Endothelial cell of umbilical vein (primary cell): ENCODE measurements at regions not wholly inside any gene's neighbourhood (a gene's known extent, or its start where the extent isn't known, plus 50 kb on each side); places are given as distances from the start of the nearest gene placed in this dataset.

Source experiments
- BruUV-seq: library from RNA; stranded (reverse); fragments of 400-500 nt; replicated peaks from 2 replicates; lab custom pipeline; 2021; lab: Mats Ljungman, UMichigan
- CTCF ChIA-PET: fragments of 300-600, 350-600 bp; sonication (Branson Sonifier 250); formaldehyde crosslinking; loops from one replicate; lab custom pipeline; 2021; ENCODE audit warnings: antibody characterized with exemption, inconsistent platforms; lab: Charles Lee
- POLR2A ChIA-PET: fragments of 300-600, 350-600 bp; sonication (Branson Sonifier 250); formaldehyde crosslinking; loops from one replicate; lab custom pipeline; 2021; ENCODE audit warnings: antibody characterized with exemption, inconsistent platforms; lab: Charles Lee
- DNase-seq: peaks from one replicate; pipeline ENCODE4 v3.0.0-alpha.2; 2011; ENCODE audit warnings: low read depth, low spot score
- FAIRE-seq: peaks from 2 replicates; lab custom pipeline; 2011; peaks lifted over from hg19 to GRCh38; lab: Jason Lieb, UNC
- H2AFZ ChIP-seq: 2 replicates; pipeline ENCODE4 v1.6.0; 2012; ENCODE audit warnings: low read depth, low read length, control low read depth, inconsistent platforms
- H3K27ac ChIP-seq: 2 replicates; pipeline ENCODE4 v1.5.1; 2011; ENCODE audit warnings: low read depth, mild to moderate bottlenecking, control low read depth, low read length, moderate library complexity; ENCODE audit not compliant: insufficient read depth
- H3K27me3 ChIP-seq, 2 experiments: 2 replicates each; pipeline versions ENCODE4 v1.6.0 to v1.6.1; 2011; ENCODE audit warnings: low read length in 2 of 2, mixed read lengths in 1 of 2; ENCODE audit not compliant: control insufficient read depth in 2 of 2, insufficient read depth in 2 of 2
- H3K36me3 ChIP-seq, 2 experiments: 2 replicates in 1 of 2; 3 replicates in 1 of 2; pipeline ENCODE4 v1.5.1; 2011; ENCODE audit warnings: low read length in 2 of 2, mild to moderate bottlenecking in 1 of 2, moderate library complexity in 1 of 2; ENCODE audit not compliant: control insufficient read depth in 2 of 2, insufficient read depth in 2 of 2; ENCODE audit errors: extremely low read depth in 1 of 2
- H3K4me1 ChIP-seq: 3 replicates; pipeline ENCODE4 v1.5.1; 2011; ENCODE audit warnings: mild to moderate bottlenecking, low read length; ENCODE audit not compliant: control insufficient read depth, insufficient read depth; ENCODE audit errors: extremely low read depth
- H3K4me2 ChIP-seq: 2 replicates; pipeline ENCODE4 v1.6.1; 2011; ENCODE audit warnings: low read length, control low read depth, mixed read lengths; ENCODE audit not compliant: insufficient read depth
- H3K4me3 ChIP-seq, 3 experiments: fragments of 200-600 bp in 1 of 3; sonication (generic), shearing (Covaris generic) in 1 of 3; replicated peaks in 1 of 3; 2 replicates each; pipeline ENCODE4 v1.5.1; 2011 to 2016; ENCODE audit warnings: control low read depth in 3 of 3, low read length in 3 of 3, mild to moderate bottlenecking in 2 of 3, inconsistent platforms in 1 of 3, low read depth in 1 of 3, moderate library complexity in 1 of 3; ENCODE audit not compliant: insufficient read depth in 1 of 3
- H3K79me2 ChIP-seq: 2 replicates; pipeline ENCODE4 v1.6.0; 2012; ENCODE audit warnings: low read length, inconsistent platforms; ENCODE audit not compliant: control insufficient read depth, insufficient read depth
- H3K9ac ChIP-seq: replicated peaks from 2 replicates; pipeline ENCODE3; 2011; ENCODE audit warnings: low read length, control low read depth; ENCODE audit not compliant: insufficient read depth; ENCODE audit errors: extremely low read depth
- H3K9me1 ChIP-seq: replicated peaks from 3 replicates; pipeline ENCODE4 v1.6.0; 2011; ENCODE audit warnings: mild to moderate bottlenecking, low read length; ENCODE audit not compliant: control insufficient read depth, insufficient read depth; ENCODE audit errors: extremely low read depth
- H3K9me3 ChIP-seq: replicated peaks from 2 replicates; pipeline ENCODE4 v1.5.1; 2012; ENCODE audit warnings: low read length, inconsistent platforms; ENCODE audit not compliant: control insufficient read depth, insufficient read depth
- H4K20me1 ChIP-seq: replicated peaks from 2 replicates; pipeline ENCODE3; 2011; ENCODE audit warnings: mild to moderate bottlenecking, low read length; ENCODE audit not compliant: control insufficient read depth, insufficient read depth; ENCODE audit errors: extremely low read depth
- CTCF ChIP-seq, 2 donors: IDR thresholded peaks; 1 replicate in 1 of 2; 2 replicates in 1 of 2; pipeline ENCODE4 v1.5.1; 2011; ENCODE audit warnings: low read length in 2 of 2, mild to moderate bottlenecking in 2 of 2, moderate library complexity in 2 of 2, control low read depth in 1 of 2, inconsistent platforms in 1 of 2, low read depth in 1 of 2; ENCODE audit not compliant: insufficient read depth in 1 of 2; ENCODE audit errors: extremely low read depth in 1 of 2
- EZH2 ChIP-seq: IDR thresholded peaks from 2 replicates; pipeline ENCODE4 v1.6.1; 2012; ENCODE audit warnings: borderline replicate concordance, low read depth, mild to moderate bottlenecking, moderate library complexity, low read length, inconsistent platforms; ENCODE audit not compliant: severe bottlenecking
- FOS ChIP-seq: IDR thresholded peaks from 2 replicates; pipeline ENCODE4 v1.6.1; 2011; ENCODE audit warnings: mild to moderate bottlenecking, low read length, moderate library complexity, borderline replicate concordance; ENCODE audit not compliant: insufficient read depth
- GATA2 ChIP-seq: IDR thresholded peaks from 2 replicates; pipeline ENCODE4 v1.7.0; 2011; ENCODE audit warnings: low read depth, mild to moderate bottlenecking, moderate library complexity, mixed read lengths, low read length; ENCODE audit not compliant: insufficient read length, insufficient read depth
- JUN ChIP-seq: IDR thresholded peaks from 2 replicates; pipeline ENCODE4 v1.6.1; 2011; ENCODE audit warnings: borderline replicate concordance, low read depth; ENCODE audit not compliant: insufficient read length, insufficient read depth
- MAX ChIP-seq: IDR thresholded peaks from 2 replicates; pipeline ENCODE4 v1.6.1; 2011; ENCODE audit not compliant: insufficient read depth, insufficient read length
- MYC ChIP-seq: IDR thresholded peaks from one replicate; pipeline ENCODE4 v1.6.1; 2011; ENCODE audit warnings: mild to moderate bottlenecking, low read depth, low read length
- POLR2A ChIP-seq: IDR thresholded peaks from 2 replicates; pipeline ENCODE4 v1.6.1; 2012; ENCODE audit warnings: low read depth, mild to moderate bottlenecking, control low read depth, low read length
- POLR2AphosphoS5 ChIP-seq: IDR thresholded peaks from 2 replicates; pipeline ENCODE4 v1.6.1; 2012; ENCODE audit warnings: low read depth, mild to moderate bottlenecking, control low read depth, low read length, moderate library complexity; ENCODE audit not compliant: insufficient read depth
- dilution Hi-C: fragments of 300-500 bp; cut with MboI; formaldehyde crosslinking; loops from one replicate; pipeline ENCODE4 v1.15.0; 2019; ENCODE audit warnings: low sequenced_read_pairs; ENCODE audit not compliant: extremely low pct_ligation_motif_present
- intact Hi-C: fragments of 100-400 bp; cut with micrococcal nuclease; formaldehyde crosslinking; loops from one replicate; pipeline ENCODE4 v1.10.0; 2022

GRCh38 chr3:55218577-55218976 is 268.5 kb downstream of the WNT5A start:
- H3K9ac ChIP-seq = no peak overlapping the region
- no peaks in the 10 kb centered on the region for H3K79me2 ChIP-seq
- no TSS peak for BruUV-seq
- no peak for FAIRE-seq
- no peaks in the 10 kb centered on the region for H3K9me3 ChIP-seq
- ChIA-PET POLR2A (no interaction called here), CTCF (no interaction called here)
- H3K4me3 ChIP-seq = no peak overlapping the region
- no peak overlapping the region for H3K27ac ChIP-seq
- no peaks in the 10 kb centered on the region for H3K4me1 ChIP-seq
- no peaks in the 10 kb centered on the region for H3K36me3 ChIP-seq
- dilution Hi-C loops = no loop called here
- no peaks in the 10 kb centered on the region for H3K27me3 ChIP-seq
- TF ChIP-seq GATA2 (no peak), CTCF (IDR thresholded peaks at IDR 0.05; ENCODE audit: extremely low read depth in 1 of 2, insufficient read depth in 1 of 2, low read depth in 1 of 2, low read length in 2 of 2) (no peak), MYC (no peak), EZH2 (no peak)
- no peaks in the 10 kb centered on the region for H3K9me1 ChIP-seq
- H3K4me2 ChIP-seq = no peak overlapping the region
- intact Hi-C loops = no loop called here
- no peak overlapping the region for H2AFZ ChIP-seq
- no peak for DNase-seq
- no peaks in the 10 kb centered on the region for H4K20me1 ChIP-seq

GRCh38 chr3:55207744-55208143 is 279.4 kb downstream of the WNT5A start:
- CTCF ChIA-PET = no interaction called here
- intact Hi-C loops = no loop called here
- Histone ChIP-seq H3K79me2 (no peaks in the 10 kb centered on the region), H3K9me3 (peaks cover 3% of the 10 kb centered on the region), H3K4me3 (no peak overlapping the region), H3K4me2 (no peak overlapping the region), H3K36me3 (no peaks in the 10 kb centered on the region), H3K27me3 (no peaks in the 10 kb centered on the region), H2AFZ (no peak overlapping the region), H3K27ac (no peak overlapping the region), H3K4me1 (no peaks in the 10 kb centered on the region), H3K9ac (no peak overlapping the region), H3K9me1 (no peaks in the 10 kb centered on the region), H4K20me1 (no peaks in the 10 kb centered on the region)
- DNase-seq (no peak), FAIRE-seq (no peak)
- POLR2A ChIA-PET = no interaction called here
- TF ChIP-seq POLR2A (no peak), CTCF (IDR thresholded peaks at IDR 0.05; ENCODE audit: extremely low read depth in 1 of 2, insufficient read depth in 1 of 2, low read depth in 1 of 2, low read length in 2 of 2) (no peak), EZH2 (no peak), FOS (no peak), GATA2 (no peak), MAX (no peak), JUN (no peak), MYC (no peak), POLR2AphosphoS5 (no peak)
- dilution Hi-C loops = no loop called here
- no TSS peak for BruUV-seq
